GM23338 (cell line): ENCODE measurements at regions not wholly inside any gene's neighbourhood (a gene's known extent, or its start where the extent isn't known, plus 50 kb on each side); places are given as distances from the start of the nearest gene placed in this dataset.

Experiments
- ATAC-seq: fragments of 200-7000 bp; cut with Tn5 transposase; 3 replicates; pipeline ENCODE4 v1.9.1; 2020
- DNase-seq: peaks from one replicate; pipeline ENCODE4 v3.0.0-alpha.2; 2015; ENCODE audit warnings: low spot score
- H2AFZ ChIP-seq: fragments of 200-600 bp; sonication (generic); 2 replicates; pipeline ENCODE4 v1.8.0; 2016; ENCODE audit warnings: antibody characterized with exemption, mild to moderate bottlenecking, moderate library complexity
- H3F3A ChIP-seq: fragments of 200-600 bp; sonication (generic); replicated peaks from 2 replicates; pipeline ENCODE4 v1.8.0; 2017; ENCODE audit warnings: antibody characterized with exemption, mixed run types, low read depth
- H3K27ac ChIP-seq: fragments of 200-600 bp; sonication (generic); 2 replicates; pipeline ENCODE4 v1.6.1; 2016; ENCODE audit warnings: low read depth
- H3K27me3 ChIP-seq: fragments of 200-600 bp; sonication (generic); 2 replicates; pipeline ENCODE4 v1.8.0; 2016; ENCODE audit warnings: mild to moderate bottlenecking, mixed run types, moderate library complexity; ENCODE audit not compliant: insufficient read depth
- H3K36me3 ChIP-seq: fragments of 200-600 bp; sonication (generic); 2 replicates; pipeline ENCODE4 v1.8.0; 2016; ENCODE audit warnings: mild to moderate bottlenecking; ENCODE audit not compliant: insufficient read depth
- H3K4me1 ChIP-seq: fragments of 200-600 bp; sonication (generic); 2 replicates; pipeline ENCODE4 v1.8.0; 2016; ENCODE audit warnings: mild to moderate bottlenecking, moderate library complexity; ENCODE audit not compliant: insufficient read depth
- H3K4me2 ChIP-seq: fragments of 200-600 bp; sonication (generic); 2 replicates; pipeline ENCODE4 v1.7.1; 2017; ENCODE audit warnings: mixed run types
- H3K4me3 ChIP-seq: fragments of 200-600 bp; sonication (generic); 2 replicates; pipeline ENCODE4 v1.6.1; 2016; ENCODE audit warnings: mixed run types
- H3K79me2 ChIP-seq: fragments of 200-600 bp; sonication (generic); replicated peaks from 2 replicates; pipeline ENCODE4 v1.8.0; 2017; ENCODE audit warnings: mild to moderate bottlenecking; ENCODE audit not compliant: insufficient read depth
- H3K9me2 ChIP-seq: fragments of 200-600 bp; sonication (generic); 2 replicates; pipeline ENCODE4 v1.8.0; 2017; ENCODE audit not compliant: insufficient read depth
- H4K20me1 ChIP-seq: fragments of 200-600 bp; sonication (generic); replicated peaks from 2 replicates; pipeline ENCODE4 v1.8.0; 2017; ENCODE audit warnings: mild to moderate bottlenecking; ENCODE audit not compliant: insufficient read depth
- H3K27ac Mint-ChIP-seq: 2 replicates; pipeline ENCODE4 v1.8.0; 2020; ENCODE audit warnings: inconsistent platforms, mild to moderate bottlenecking, moderate library complexity, mixed read lengths
- H3K27me3 Mint-ChIP-seq: 3 replicates; pipeline ENCODE4 v1.8.0; 2022; ENCODE audit warnings: low read depth, mild to moderate bottlenecking, moderate library complexity, mixed read lengths, inconsistent platforms; ENCODE audit not compliant: insufficient read depth, poor library complexity
- H3K36me3 Mint-ChIP-seq: 3 replicates; pipeline ENCODE4 v1.8.0; 2021; ENCODE audit warnings: low read depth, mild to moderate bottlenecking, inconsistent platforms, moderate library complexity, mixed read lengths
- H3K4me1 Mint-ChIP-seq: 3 replicates; pipeline ENCODE4 v1.8.0; 2020; ENCODE audit warnings: mild to moderate bottlenecking, inconsistent platforms, mixed read lengths
- H3K4me3 Mint-ChIP-seq: 3 replicates; pipeline ENCODE4 v1.8.0; 2021; ENCODE audit warnings: moderate library complexity, mild to moderate bottlenecking, inconsistent platforms, mixed read lengths
- H3K9me3 Mint-ChIP-seq: 3 replicates; pipeline ENCODE4 v1.8.0; 2020; ENCODE audit warnings: moderate library complexity, mild to moderate bottlenecking, inconsistent platforms, mixed read lengths
- ETS1 ChIP-seq: IDR thresholded peaks from 2 replicates; pipeline ENCODE4 v1.6.1; 2016; ENCODE audit warnings: antibody characterized with exemption
- EZH2phosphoT487 ChIP-seq: fragments of 200-600 bp; sonication (generic); IDR thresholded peaks from one replicate; pipeline ENCODE4 v1.8.1; 2018; ENCODE audit warnings: antibody characterized with exemption; ENCODE audit not compliant: unreplicated experiment
- JUNB ChIP-seq: IDR thresholded peaks from one replicate; pipeline ENCODE4 v1.6.1; 2016; ENCODE audit warnings: antibody characterized with exemption; ENCODE audit not compliant: unreplicated experiment
- NANOG ChIP-seq: IDR thresholded peaks from 2 replicates; pipeline ENCODE4 v1.6.1; 2016; ENCODE audit warnings: antibody characterized with exemption, borderline replicate concordance
- REST ChIP-seq: IDR thresholded peaks from one replicate; pipeline ENCODE4 v1.6.1; 2018; ENCODE audit warnings: antibody characterized with exemption; ENCODE audit not compliant: unreplicated experiment
- STAT1 ChIP-seq: IDR thresholded peaks from one replicate; pipeline ENCODE4 v1.6.1; 2016; ENCODE audit warnings: antibody characterized with exemption; ENCODE audit not compliant: unreplicated experiment
- ZNF114 ChIP-seq: fragments of 250-450 bp; sonication (Bioruptor Pico); IDR thresholded peaks from 2 replicates; pipeline ENCODE4 v1.5.0; 2020; ENCODE audit warnings: mild to moderate bottlenecking, moderate library complexity
- ZNF331 ChIP-seq: fragments of 250-450 bp; sonication (Bioruptor Pico); IDR thresholded peaks from 2 replicates; pipeline ENCODE4 v1.5.0; 2020; ENCODE audit warnings: low read depth, mild to moderate bottlenecking, moderate library complexity
- ZNF462 ChIP-seq: fragments of 250-450 bp; sonication (Bioruptor Pico); IDR thresholded peaks from 2 replicates; pipeline ENCODE4 v1.5.0; 2020; ENCODE audit warnings: mild to moderate bottlenecking, moderate library complexity

- TF ChIP-seq REST: no peak
- TF ChIP-seq EZH2phosphoT487: no peak
Observed at GRCh38 chrX:121256647-121257046, 209.2 kb downstream of the GLUD2 start (continued).

GRCh38 chrX:121258545-121258944 is 211.1 kb downstream of the GLUD2 start:
- H3K27me3 ChIP-seq: no peaks in the 10 kb centered on the region
- no peak overlapping the region for H2AFZ ChIP-seq
- Mint-ChIP-seq H3K4me1 (no peaks in the 10 kb centered on the region), H3K9me3 (no peaks in the 10 kb centered on the region), H3K4me3 (no peak overlapping the region), H3K27me3 (no peaks in the 10 kb centered on the region), H3K36me3 (no peaks in the 10 kb centered on the region), H3K27ac (no peak overlapping the region)
- no peak overlapping the region for H3K4me3 ChIP-seq
- no peak overlapping the region for H3K27ac ChIP-seq
- H3K4me2 ChIP-seq: no peak overlapping the region
- no peak for ATAC-seq
- H4K20me1 ChIP-seq: no peaks in the 10 kb centered on the region
- H3K36me3 ChIP-seq: no peaks in the 10 kb centered on the region
- H3F3A ChIP-seq: no peaks in the 10 kb centered on the region
- no peaks in the 10 kb centered on the region for H3K79me2 ChIP-seq
- no peak for DNase-seq
- no peaks in the 10 kb centered on the region for H3K4me1 ChIP-seq
- no peaks in the 10 kb centered on the region for H3K9me2 ChIP-seq
- no peak for TF ChIP-seq STAT1
- TF ChIP-seq REST: no peak
- no peak for TF ChIP-seq NANOG
- TF ChIP-seq ZNF114 (CRISPR knock-in tag): no peak
- TF ChIP-seq ZNF331 (CRISPR knock-in tag): no peak
- no peak for TF ChIP-seq EZH2phosphoT487
- no peak for TF ChIP-seq ZNF462 (CRISPR knock-in tag)
- no peak for TF ChIP-seq JUNB
- no peak for TF ChIP-seq ETS1
